Activated naive CD8-positive, alpha-beta T cell treated with anti-CD3 and anti-CD28 coated beads, Interleukin-2, amount 50 U/mL, for 16 hours (primary cell): ENCODE measurements at regions not wholly inside any gene's neighbourhood (a gene's known extent, or its start where the extent isn't known, plus 50 kb on each side); places are given as distances from the start of the nearest gene placed in this dataset.
"Not testable (repeated sequence)": the region's sequence is repeated elsewhere in the genome, so short reads cannot be mapped to it uniquely, and the experiment has no call there.

Experiments used
- DNase-seq: peaks from one replicate; pipeline ENCODE4 v3.0.0-alpha.2; 2020; ENCODE audit warnings: low read depth, low spot score

DNA sequence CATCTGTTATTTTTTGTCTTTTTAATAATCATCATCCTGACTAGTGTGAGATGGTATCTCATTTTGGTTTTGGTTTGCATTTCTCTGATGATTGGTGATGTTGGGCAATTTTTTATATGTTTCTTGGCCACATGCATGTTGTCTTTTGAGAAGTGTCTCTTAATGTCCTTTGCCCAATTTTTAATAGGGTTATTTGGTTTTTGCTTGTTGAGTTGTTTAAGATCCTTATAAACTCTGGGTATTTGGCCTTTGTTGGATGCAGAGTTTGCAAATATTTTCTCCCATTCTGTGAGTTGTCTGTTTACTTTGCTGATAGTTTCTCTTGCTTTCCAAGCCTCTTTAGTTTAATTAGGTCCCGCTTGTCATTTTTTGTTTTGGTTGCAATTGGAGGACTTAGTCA, 152.1 kb upstream of the MED14 start:
- DNase-seq = no peak

DNA sequence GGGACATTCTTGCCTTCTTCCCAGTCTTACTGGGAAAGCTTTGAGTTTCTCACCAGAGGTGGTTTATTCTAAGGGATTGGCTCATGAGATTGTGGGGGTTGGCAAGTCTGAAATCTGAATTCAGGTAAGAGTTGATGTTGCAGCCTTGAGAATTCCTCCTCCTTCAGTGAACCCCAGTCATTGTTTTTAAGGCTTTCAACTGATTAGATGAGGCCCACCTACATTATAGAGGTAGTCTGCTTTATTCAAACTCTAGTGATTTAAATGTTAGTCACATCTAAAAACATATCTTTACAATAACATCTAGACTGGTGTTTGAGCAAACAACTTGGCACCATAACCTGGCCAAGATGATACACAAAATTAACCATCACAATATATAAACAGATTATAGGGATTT, 156.5 kb upstream of the MED14 start:
- DNase-seq = no peak

DNA sequence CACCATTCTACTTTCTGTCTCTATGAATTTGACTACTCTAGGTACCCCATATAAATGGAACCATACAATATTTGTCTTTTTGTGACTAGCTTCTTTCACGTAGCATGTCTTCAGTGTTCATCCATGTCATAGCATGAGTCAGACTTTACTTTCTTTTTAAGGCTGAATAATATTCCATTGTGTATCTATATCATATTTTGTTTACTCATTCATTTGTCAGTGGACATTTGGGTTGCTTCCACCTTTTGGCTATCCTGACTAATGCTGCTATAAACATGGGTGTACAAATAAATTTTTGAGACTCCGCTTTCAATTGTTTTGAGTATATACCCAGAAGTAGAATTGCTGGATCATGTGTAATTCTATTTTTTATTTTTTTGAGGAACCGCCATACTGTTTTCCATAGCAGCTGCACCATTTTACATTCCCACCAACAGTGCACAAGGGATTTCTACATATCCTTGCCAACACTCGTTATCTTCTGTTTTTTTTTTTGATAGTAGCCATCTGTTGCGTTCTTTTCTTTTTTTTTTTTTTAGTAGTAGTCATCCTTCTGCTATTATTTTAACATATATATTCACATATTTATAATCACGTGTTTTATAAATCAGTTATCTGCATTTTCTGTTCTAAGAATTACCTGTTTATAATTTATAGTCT, 158.0 kb upstream of the MED14 start:
- DNase-seq = no peak

DNA sequence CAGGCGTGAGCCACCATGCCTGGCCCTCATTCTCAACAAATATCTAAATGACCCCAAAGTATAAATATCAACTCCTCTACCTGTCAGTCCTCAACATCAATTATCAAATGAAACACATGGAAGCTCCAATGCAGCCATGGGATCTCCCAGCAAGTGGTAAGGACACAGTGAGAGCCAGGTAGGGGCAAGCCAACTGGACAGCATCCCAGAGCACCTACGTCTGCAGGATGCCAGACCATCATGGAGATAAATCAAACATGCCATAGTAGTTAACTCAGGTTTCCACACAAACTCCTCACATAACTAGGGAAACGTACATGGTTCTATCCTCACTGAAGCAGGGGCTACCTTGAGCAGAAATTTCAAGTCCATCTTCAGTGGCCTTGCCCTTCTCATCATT, 159.9 kb upstream of the MED14 start:
- DNase-seq = no peak

DNA sequence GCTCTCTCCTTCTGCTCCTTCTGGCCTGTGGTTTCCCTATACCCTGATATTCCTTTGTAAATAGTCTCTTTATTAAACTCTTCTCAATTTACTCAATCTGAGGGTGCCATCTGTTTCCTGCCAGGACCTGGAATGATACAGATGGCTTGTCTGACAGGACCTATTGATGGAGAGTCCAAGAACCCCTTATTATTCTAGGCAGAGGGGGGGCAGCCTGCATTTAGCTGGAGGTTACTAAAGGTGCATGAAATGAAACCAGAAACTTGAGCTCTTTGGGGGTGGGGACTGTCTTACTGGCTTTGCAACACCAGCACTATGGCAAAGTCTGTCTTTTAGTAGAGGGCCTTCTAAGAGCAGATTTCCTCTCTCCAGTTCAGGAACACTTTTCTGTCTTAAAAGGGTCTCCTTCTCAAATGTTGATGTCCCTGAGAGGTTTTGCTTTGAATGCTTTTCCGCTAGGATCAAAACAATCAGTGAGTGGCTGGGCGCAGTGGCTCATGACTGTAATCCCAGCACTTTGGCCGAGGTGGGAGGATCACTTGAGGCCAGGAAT, 162.5 kb upstream of the MED14 start:
- DNase-seq = no peak

DNA sequence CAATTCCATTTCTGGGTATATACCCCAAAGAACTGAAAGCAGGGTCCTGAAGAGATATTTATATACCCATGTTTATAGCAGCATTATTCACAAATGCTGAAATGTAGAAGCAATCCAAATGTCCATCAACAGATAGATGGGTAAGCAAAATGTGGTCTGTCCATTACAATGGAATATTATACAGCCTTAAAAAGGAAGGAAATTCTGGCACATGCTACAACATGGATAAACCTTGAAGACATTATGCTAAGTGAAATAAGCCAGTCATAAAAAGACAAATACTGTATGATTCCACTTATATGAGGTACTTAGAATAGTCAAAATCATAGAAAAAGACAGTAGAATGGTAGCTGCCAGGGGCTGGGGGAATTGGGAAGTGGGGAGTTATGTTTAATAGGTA, 169.4 kb upstream of the MED14 start:
- not testable (repeated sequence) for DNase-seq

DNA sequence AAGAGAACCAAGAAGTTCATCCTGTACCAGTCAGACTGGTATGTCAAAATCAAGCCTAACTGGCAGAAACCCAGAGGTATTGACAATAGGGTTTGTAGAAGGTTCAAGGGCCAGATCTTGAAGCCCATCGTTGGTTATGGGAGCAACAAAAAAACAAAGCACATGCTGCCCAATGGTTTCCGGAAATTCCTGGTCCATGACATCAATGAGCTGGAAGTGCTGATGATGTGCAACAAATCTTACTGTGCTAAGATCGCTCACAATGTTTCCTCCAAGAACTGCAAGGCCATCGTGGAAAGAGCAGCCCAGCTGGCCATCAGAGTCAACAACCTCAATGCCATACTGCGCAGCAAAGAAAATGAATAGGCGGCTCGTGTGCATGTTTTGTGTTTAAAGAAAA, 172.7 kb upstream of the MED14 start:
- DNase-seq = no peak

DNA sequence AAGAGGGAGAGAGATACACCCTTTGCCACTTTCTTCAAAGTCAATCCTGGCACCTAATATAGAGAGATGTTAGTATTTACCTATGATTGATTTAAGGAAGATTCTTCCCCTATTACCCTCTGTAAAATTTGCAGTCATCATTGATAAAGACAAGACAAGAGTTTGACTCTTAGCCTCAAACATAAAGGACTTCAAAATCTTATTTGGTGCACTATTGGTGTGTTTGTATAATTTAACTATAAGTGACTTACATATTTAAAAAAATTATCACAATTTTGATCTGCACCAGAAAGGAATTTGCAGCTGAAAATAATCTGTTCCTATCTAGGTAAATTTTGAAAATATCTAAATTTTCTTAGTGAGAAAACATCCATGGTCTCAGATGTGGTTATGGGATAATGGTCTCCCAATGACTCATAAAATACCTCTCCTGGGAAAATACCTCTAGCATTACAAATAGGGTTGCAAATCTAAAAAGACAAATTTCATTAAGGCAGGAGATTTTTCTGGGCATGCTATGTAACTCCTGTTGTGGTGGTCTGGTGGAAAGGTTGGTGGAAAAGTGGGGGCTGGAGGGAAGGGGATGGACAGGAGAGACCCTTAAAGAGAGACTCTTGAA, 173.6 kb upstream of the MED14 start:
- no peak for DNase-seq

DNA sequence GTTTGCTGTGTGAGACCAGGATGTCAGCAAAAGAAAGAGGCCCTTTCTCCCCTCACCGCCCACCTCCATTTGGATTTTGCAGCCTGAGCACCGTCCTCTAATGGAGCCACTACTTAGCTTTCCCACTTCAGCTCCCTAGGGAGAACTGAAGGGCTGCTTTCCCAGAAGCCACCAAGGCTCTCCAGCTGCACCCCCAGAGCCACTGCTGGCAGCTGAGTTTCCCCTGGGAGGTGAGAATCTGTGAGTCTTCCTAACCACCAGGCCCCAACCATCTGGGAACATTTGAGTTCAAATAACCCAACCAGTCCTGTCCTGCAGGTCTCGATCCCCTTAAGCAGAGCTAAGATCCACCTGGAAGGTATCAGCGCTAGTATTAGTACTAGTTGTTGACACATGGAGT, 173.1 kb upstream of the USP9X start:
- DNase-seq = no peak

DNA sequence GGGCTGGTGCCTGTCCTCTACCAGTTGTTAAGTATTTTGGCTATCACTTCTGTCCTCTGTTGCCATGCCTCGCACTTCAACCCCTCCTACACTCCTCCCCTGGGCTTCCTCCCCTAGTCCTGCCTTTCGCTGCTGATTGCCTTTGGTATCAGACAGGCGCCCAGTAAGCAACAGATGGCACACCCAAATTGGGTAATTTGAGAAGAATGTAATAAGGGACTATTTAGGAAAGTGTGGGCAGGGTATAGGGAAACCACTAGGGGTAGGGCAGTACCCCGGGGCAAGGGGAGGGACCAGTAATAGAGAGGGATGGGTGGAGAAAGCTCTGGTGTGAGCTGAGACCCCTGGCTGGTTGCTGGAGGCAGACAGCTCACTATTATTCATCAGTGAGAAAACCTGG, 172.7 kb upstream of the USP9X start:
- no peak for DNase-seq

DNA sequence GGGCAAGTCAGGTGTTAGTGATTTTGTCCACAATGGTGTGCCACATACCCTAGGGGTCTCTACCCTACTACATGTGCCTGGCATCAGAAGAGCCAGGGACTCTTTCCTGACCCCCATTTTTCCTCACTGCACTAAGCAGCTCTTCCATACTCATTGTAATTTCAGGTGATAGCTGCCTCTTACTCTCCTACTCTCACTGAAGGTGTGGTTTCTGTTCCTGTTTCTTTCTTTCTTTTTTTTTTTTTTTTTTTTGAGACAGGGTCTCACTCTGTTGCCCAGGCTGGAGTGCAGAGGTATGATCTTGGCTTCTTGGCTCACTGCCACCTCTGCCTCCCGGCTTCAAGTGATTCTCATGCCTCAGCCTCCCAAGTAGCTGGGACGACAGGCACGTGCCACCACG, 164.9 kb upstream of the USP9X start:
- no peak for DNase-seq

DNA sequence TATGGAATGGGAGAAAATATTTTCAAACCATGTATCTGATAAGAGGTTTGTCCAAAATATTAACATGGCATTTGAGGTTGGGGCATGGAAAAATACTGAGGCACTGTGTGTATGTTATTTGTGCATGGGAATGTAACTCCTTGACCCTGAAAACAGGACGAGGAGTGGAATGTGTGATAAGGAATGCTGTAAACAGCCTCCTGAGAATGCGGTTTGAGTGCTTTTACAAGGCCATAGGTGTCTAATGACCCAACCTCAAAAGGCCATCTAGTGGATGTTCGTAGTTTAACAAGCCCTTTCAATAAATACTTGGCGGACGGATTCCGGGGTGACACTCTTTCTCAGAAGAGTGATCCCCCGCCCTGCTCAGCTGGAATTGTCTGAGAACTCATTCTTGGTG, 162.9 kb upstream of the USP9X start:
- DNase-seq = no peak

DNA sequence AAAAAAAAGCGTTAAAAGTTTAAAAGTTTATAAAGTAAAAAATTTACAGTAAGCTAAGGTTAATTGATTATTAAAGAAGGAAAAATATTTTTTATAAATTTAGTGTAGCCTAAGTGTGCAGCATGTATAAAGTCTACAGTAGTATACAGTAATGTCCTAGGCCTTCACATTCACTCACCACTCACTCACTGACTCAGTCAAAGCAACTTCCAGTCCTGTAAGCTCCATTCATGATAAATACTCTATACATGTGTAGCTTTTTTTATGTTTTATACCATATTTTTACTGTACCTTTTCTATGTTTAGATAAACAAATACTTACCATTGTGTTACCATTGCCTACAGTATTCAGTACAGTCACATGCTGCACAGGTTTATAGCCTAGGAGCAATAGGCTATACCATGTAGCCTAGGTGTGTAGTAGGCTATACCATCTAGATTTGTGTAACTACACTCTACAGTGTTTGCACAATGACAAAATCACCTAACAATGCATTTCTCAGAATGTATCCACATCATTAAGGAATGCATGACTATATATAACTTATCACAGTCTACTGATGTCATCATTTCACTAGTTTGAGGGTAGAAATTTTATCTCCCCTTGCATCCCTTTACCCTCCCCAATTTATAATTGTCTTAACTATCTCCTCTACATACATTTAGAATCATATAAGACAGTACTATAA, 158.4 kb upstream of the USP9X start:
- not testable (repeated sequence) for DNase-seq

DNA sequence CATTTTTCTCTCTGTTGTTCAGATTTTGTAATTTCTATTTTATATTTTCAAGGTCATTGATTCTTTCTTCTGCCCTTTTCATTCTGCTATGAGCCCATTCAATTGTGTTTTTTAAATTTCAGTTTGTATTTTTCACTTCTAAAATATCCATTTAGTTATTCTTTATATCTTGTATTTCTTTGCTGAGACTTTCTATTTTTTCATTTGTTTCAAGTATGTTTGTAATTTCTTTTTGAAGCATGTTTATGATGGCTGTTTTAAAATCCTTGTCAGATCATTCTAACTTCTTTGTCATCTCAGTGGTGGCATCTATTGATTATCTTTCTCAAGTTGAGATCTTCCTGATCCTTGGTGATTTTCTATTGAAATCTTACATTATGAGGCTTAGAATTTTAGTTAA, 157.2 kb upstream of the USP9X start:
- no peak for DNase-seq

DNA sequence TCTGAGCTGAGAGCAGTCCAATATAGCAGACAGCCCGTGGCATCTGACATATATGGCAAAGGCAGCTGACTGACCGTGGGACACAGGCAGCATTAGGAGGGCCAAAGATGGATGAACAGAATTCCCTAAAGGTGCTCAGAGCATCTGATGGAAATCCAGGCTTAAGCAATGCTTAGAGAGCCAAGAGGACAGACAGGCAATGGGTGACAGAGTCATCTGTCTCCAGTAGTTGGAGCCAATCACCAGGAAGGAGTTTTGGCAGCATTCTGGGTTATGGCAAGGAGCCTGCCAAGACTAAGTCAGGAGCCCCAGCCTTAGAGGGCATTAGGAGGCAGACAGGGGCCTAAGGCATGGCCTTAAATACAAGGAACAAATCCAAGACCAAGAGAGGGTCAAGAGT, 153.3 kb upstream of the USP9X start:
- DNase-seq = no peak

DNA sequence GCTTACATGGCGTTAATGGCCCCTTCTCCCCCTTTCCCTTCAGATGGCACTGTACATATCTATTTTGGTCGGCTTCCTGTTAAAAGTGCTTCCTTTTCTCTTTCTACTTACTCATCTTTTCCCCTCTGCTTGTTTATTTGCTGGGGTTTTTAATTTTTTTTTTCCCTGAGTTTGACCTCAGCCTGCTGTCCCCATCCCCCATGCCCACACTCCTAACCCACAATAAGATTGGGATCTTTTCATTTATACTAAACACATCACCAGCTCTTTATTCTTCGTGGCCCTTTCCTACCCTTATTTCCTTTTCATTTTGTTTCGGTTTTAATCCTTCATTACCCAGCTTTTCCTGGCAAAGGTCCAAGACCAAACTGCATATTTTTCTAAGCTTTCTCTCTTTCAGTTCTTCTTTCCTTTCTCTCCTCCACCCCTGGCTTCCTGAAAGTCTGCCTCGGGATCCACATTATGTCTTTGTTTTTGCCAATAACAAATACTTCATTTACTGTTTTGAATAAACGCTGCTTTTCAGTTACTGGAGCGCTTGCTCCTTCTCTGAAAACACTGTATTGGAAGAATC, 152.0 kb upstream of the USP9X start:
- no peak for DNase-seq

DNA sequence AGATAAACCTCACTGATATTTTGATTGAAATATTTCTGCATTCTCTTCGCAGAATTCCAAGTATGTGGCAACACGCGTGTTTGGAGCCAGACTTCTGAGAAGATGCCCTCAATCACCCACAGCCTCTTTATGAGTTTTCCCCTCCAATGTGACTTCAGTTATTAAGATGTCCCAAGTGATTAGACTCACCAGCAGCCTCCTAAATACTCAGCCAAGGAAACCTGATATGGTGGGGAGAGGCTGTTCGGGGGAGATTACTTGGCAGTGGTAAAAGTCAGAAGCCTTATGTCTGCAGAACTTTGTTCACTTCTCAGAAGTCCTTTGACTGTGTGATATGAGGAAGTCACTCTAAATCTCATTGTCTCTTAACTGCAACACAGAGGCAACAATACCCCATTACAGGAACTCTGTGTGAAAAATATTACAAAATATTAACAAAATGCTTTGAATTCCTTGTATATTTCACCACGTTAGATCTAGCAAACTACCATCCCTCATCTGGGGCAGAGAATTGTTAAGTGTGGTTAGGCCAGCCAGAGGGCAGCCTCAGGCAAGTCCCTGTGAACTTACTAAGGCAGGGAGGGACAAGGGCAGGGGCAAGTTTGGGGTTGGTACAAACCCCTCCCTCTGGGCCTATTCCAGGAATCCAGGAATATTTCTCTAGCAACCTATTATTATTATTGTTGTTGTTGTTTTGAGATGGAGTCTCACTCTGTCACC, 151.4 kb upstream of the USP9X start:
- DNase-seq = no peak

DNA sequence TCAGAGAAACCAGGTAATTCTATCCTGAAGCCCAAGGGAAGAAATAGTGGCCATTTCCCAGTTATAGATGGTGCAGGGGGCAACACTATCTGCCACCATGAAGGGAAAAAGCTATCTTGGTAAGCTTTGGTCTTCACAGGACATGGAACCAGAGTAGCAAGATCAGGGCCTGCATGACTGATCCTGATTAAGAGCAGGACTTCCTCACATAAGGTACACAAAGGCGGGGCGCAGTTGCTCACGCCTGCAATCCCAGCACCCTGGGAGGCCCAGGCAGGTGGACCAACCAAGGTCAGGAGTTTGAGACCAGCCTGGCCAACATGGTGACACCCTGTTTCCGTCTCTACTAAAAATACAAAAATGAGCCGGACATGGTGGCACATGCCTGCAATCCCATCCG, 148.4 kb upstream of the USP9X start:
- no peak for DNase-seq

DNA sequence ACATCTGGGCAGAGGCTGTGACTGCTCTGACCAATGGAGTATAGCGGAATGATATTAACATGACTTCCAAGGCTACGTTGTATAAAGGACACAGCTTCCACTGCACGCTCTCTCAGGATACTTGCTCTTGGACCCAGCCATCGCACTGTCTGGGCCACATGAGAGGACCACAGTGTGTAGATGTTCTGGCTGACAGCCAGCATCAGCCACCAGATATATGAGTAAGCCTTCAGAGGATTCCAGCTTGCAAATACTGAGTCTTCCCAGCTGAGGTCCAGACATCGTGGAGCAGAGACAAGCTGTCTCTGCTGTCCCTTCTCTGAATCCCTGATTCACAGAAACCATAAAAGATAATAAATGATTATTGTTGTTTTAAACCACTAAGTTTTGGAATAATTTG, 146.8 kb upstream of the USP9X start:
- DNase-seq = no peak

DNA sequence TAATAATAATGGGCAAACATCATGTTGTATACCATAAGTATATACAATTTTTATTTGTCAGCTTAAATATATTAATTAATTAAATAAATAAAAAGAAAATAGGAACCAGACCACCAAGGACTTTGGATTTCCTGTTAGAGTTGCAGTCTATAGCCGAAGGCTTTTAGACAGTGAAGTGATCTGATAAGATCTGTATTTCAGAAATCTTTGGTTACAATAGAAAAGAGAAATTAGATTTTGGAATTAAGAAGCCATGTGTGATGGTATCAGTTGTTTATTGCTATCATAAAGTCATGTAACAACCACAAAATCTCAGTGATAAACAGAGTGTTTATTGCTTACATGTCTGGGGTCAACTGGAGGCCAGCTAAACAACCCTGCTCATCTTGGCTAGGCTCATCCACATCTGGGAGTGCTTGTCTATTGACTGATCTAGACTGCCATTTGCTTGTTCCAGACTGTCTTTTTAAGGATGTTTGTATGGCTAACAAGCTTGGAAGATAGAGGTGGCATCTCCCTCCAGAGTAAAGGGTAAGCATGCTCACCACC, 142.1 kb upstream of the USP9X start:
- no peak for DNase-seq

DNA sequence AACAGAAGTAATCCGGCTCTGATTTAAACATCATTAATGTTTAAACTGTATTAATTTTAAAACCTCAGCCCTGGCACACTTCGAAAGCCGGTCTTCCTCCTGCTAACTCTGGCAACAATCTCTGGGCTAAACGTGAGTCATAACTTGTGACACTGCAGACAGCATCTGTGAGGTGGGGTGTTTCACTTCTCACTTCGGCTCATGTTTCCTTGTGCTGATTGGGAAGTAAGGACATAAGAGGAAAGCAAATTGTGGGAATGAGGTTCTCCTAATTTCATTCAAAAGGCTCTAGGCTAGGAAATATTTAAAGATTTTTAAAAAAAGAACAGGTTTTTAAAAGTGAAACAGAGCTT, 139.9 kb upstream of the USP9X start:
- DNase-seq = no peak

DNA sequence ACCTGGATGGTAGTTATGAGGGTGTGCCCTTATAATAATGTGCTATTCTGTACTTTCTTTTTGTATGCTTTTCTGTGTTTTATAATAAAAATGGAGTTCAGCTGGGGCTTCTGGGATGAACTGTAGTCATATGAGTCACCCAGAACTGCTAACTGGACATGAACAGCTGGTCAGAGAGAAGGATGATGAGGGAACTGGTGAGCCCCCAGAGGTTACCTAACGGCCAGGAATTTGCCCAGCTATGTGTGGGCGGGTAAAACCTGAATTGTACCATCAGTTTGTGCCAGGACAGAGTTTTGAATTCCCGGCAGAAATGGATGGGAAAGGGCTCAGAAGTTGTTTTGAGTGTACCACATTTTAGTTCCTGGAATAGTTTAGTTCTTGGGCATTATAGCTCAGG, 138.0 kb upstream of the USP9X start:
- no peak for DNase-seq
